Keratinocyte (primary cell): ENCODE measurements at regions not wholly inside any gene's neighbourhood (a gene's known extent, or its start where the extent isn't known, plus 50 kb on each side); places are given as distances from the start of the nearest gene placed in this dataset.

ENCODE experiments used
- DNase-seq: peaks from one replicate; pipeline ENCODE4 v3.0.0-alpha.2; 2011; ENCODE audit warnings: low read depth, missing footprints, low spot score
- FAIRE-seq: peaks from 2 replicates; lab custom pipeline; 2011; peaks lifted over from hg19 to GRCh38; lab: Jason Lieb, UNC
- H2AFZ ChIP-seq: 2 replicates; pipeline ENCODE4 v1.6.0; 2012; ENCODE audit warnings: low read length, control low read depth, inconsistent platforms; ENCODE audit not compliant: control insufficient read depth
- H3K27ac ChIP-seq: 2 replicates; pipeline ENCODE4 v1.5.1; 2011; ENCODE audit warnings: low read length; ENCODE audit not compliant: control insufficient read depth, insufficient read depth
- H3K27me3 ChIP-seq: 3 replicates; pipeline ENCODE4 v1.6.0; 2011; ENCODE audit warnings: low read length; ENCODE audit not compliant: control insufficient read depth, insufficient read depth; ENCODE audit errors: extremely low read depth
- H3K36me3 ChIP-seq, 2 experiments: 2 replicates in 1 of 2; 3 replicates in 1 of 2; pipeline ENCODE4 v1.5.1; 2011; ENCODE audit warnings: low read length in 2 of 2, mild to moderate bottlenecking in 1 of 2; ENCODE audit not compliant: control insufficient read depth in 2 of 2, insufficient read depth in 2 of 2; ENCODE audit errors: extremely low read depth in 1 of 2
- H3K4me1 ChIP-seq: 3 replicates; pipeline ENCODE4 v1.5.1; 2011; ENCODE audit warnings: low read length; ENCODE audit not compliant: control insufficient read depth, insufficient read depth; ENCODE audit errors: extremely low read depth
- H3K4me2 ChIP-seq: 3 replicates; pipeline ENCODE4 v1.6.0; 2011; ENCODE audit warnings: low read depth, low read length; ENCODE audit not compliant: control insufficient read depth, insufficient read depth; ENCODE audit errors: extremely low read depth
- H3K4me3 ChIP-seq, 3 experiments: fragments of 200-600 bp in 1 of 3; sonication (generic) in 1 of 3; 2 replicates in 2 of 3; 3 replicates in 1 of 3; pipeline ENCODE4 v1.5.1; 2011 to 2016; ENCODE audit warnings: low read length in 3 of 3, mild to moderate bottlenecking in 3 of 3, control low read depth in 2 of 3, inconsistent platforms in 1 of 3, low read depth in 1 of 3, mixed read lengths in 1 of 3, mixed run types in 1 of 3, moderate library complexity in 1 of 3; ENCODE audit not compliant: control insufficient read depth in 2 of 3, insufficient read depth in 2 of 3; ENCODE audit errors: extremely low read depth in 1 of 3
- H3K79me2 ChIP-seq: 2 replicates; pipeline ENCODE4 v1.6.0; 2012; ENCODE audit warnings: low read length; ENCODE audit not compliant: control insufficient read depth, insufficient read depth
- H3K9ac ChIP-seq: 3 replicates; pipeline ENCODE4 v1.6.0; 2011; ENCODE audit warnings: low read length; ENCODE audit not compliant: control insufficient read depth, insufficient read depth; ENCODE audit errors: extremely low read depth
- H3K9me1 ChIP-seq: 3 replicates; pipeline ENCODE4 v1.6.0; 2011; ENCODE audit warnings: low read length; ENCODE audit not compliant: control insufficient read depth, insufficient read depth; ENCODE audit errors: extremely low read depth
- H3K9me3 ChIP-seq: 2 replicates; pipeline ENCODE4 v1.5.1; 2012; ENCODE audit warnings: low read depth, low read length; ENCODE audit not compliant: control insufficient read depth
- H4K20me1 ChIP-seq: 3 replicates; pipeline ENCODE4 v1.6.0; 2011; ENCODE audit warnings: low read length; ENCODE audit not compliant: control insufficient read depth, insufficient read depth; ENCODE audit errors: extremely low read depth
- CTCF ChIP-seq, 3 experiments: IDR thresholded peaks in 1 of 3; conservative IDR thresholded peaks in 1 of 3; optimal IDR thresholded peaks in 1 of 3; 2 replicates in 2 of 3; 3 replicates in 1 of 3; pipeline versions ENCODE3 to v1.5.1; 2011; ENCODE audit warnings: low read length in 3 of 3, mild to moderate bottlenecking in 3 of 3, moderate library complexity in 2 of 3, control low read depth in 1 of 3, inconsistent platforms in 1 of 3; ENCODE audit not compliant: insufficient read depth in 2 of 3; ENCODE audit errors: extremely low read depth in 1 of 3
- EZH2 ChIP-seq: IDR thresholded peaks from one replicate; pipeline ENCODE4 v1.6.1; 2012; ENCODE audit warnings: inconsistent platforms, mild to moderate bottlenecking, low read length, moderate library complexity
- dilution Hi-C: fragments of 300-500 bp; cut with MboI; formaldehyde crosslinking; loops from one replicate; pipeline ENCODE4 v1.7.0; 2020; ENCODE audit warnings: low sequenced_read_pairs; ENCODE audit not compliant: extremely low pct_ligation_motif_present

GRCh38 chr5:93245226-93245625 lies 335.8 kb downstream of the NR2F1-AS1 start:
- DNase-seq, result no peak
- Histone ChIP-seq H2AFZ (no peak overlapping the region), H3K9me1 (no peaks in the 10 kb centered on the region), H3K4me2 (no peak overlapping the region), H3K27me3 (no peaks in the 10 kb centered on the region), H3K36me3 (no peaks in the 10 kb centered on the region), H3K4me3 (no peak overlapping the region), H4K20me1 (no peaks in the 10 kb centered on the region), H3K27ac (no peak overlapping the region), H3K9me3 (no peaks in the 10 kb centered on the region), H3K9ac (no peak overlapping the region), H3K79me2 (no peaks in the 10 kb centered on the region), H3K4me1 (peaks cover 3% of the 10 kb centered on the region)
- TF ChIP-seq CTCF (optimal IDR thresholded peaks at IDR 0.05 in 1 of 3, IDR thresholded peaks at IDR 0.05 in 1 of 3, conservative IDR thresholded peaks at IDR 0.05 in 1 of 3; ENCODE audit: extremely low read depth in 1 of 3, insufficient read depth in 2 of 3, low read length in 3 of 3), result no peak
- TF ChIP-seq EZH2, result no peak
- no peak for FAIRE-seq
- dilution Hi-C loops, result no loop called here

- DNase-seq (no peak), FAIRE-seq (no peak)
- no peaks in the 10 kb centered on the region for H3K27me3 ChIP-seq
- H3K9me3 ChIP-seq, result no peaks in the 10 kb centered on the region
- TF ChIP-seq EZH2 (no peak), CTCF (optimal IDR thresholded peaks at IDR 0.05 in 1 of 3, IDR thresholded peaks at IDR 0.05 in 1 of 3, conservative IDR thresholded peaks at IDR 0.05 in 1 of 3; ENCODE audit: extremely low read depth in 1 of 3, insufficient read depth in 2 of 3, low read length in 3 of 3) (no peak)
- no peak overlapping the region for H3K9ac ChIP-seq
- no peak overlapping the region for H3K27ac ChIP-seq
- no peak overlapping the region for H2AFZ ChIP-seq
- no peaks in the 10 kb centered on the region for H3K36me3 ChIP-seq
- no peaks in the 10 kb centered on the region for H3K4me1 ChIP-seq
- no peaks in the 10 kb centered on the region for H3K9me1 ChIP-seq
- H4K20me1 ChIP-seq, result no peaks in the 10 kb centered on the region
- H3K4me3 ChIP-seq, result no peak overlapping the region
- dilution Hi-C loops, result no loop called here
- H3K4me2 ChIP-seq, result no peak overlapping the region
- no peaks in the 10 kb centered on the region for H3K79me2 ChIP-seq
Observed at GRCh38 chr5:93243481-93243880, 337.5 kb downstream of the NR2F1-AS1 start.
